ELF-1 (cell line): ENCODE measurements at regions not wholly inside any gene's neighbourhood (a gene's known extent, or its start where the extent isn't known, plus 50 kb on each side); places are given as distances from the start of the nearest gene placed in this dataset.
"Not testable (repeated sequence)": the region's sequence is repeated elsewhere in the genome, so short reads cannot be mapped to it uniquely, and the experiment has no call there.

ENCODE experiments used
- DNase-seq: peaks from one replicate; pipeline ENCODE4 v3.0.0-alpha.2; 2016; ENCODE audit warnings: low read depth, low spot score

GRCh38 chr1:173257805-173258204 lies 50.7 kb upstream of the TNFSF4 start:
- DNase-seq, result no peak

GRCh38 chr1:173258479-173259264 lies 51.5 kb upstream of the TNFSF4 start:
- DNase-seq, result peak; percentile 74

- DNase-seq, result not testable (repeated sequence)
Observed at GRCh38 chr1:173260329-173260728, 53.2 kb upstream of the TNFSF4 start.

DNA sequence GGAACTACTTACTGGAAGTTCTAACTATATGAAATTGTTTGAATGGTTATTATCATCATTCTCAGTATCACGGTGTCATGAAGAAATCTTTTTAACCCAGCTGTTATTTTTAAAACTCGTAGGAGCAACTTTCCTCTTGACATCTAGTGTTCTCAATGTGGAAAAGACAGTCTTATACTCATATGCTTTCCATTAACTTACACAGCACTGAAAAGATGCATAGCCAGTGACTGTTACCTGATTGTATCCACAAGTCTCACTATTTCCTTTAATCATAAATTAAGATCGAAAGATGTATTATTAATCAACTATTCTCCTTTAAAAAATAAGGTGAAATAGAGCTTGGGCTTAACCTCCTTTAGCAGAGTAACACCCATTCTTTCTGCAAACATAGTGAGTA lies 59.7 kb upstream of the TNFSF4 start:
- DNase-seq, result no peak

- no peak for DNase-seq
Observed at GRCh38 chr1:173267453-173267945, 60.4 kb upstream of the TNFSF4 start.

- DNase-seq, result no peak
Observed at GRCh38 chr1:173268261-173268660, 61.1 kb upstream of the TNFSF4 start.

- no peak for DNase-seq
Observed at GRCh38 chr1:173268786-173269277, 61.7 kb upstream of the TNFSF4 start.

GRCh38 chr1:173269490-173270230 lies 62.5 kb upstream of the TNFSF4 start:
- no peak for DNase-seq

DNA sequence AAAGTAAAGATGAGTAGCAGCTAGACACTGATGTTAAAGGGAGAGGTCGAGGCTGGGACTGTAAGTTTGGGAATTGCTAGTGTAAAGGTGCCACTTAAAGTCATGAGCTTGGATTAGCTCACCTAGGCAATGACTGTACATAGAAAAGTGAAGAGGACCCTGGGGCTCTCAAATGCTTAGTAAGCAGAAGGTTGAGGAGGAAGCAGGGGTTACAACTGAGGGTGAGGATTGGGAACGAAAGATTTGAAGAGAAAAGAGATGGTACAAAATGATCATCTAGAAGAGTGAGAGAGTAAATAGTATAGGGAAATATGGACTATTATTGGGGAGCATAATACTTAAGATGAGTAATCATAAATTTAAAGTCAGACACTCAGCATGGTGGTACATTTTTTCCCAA lies 63.1 kb upstream of the TNFSF4 start:
- no peak for DNase-seq

DNA sequence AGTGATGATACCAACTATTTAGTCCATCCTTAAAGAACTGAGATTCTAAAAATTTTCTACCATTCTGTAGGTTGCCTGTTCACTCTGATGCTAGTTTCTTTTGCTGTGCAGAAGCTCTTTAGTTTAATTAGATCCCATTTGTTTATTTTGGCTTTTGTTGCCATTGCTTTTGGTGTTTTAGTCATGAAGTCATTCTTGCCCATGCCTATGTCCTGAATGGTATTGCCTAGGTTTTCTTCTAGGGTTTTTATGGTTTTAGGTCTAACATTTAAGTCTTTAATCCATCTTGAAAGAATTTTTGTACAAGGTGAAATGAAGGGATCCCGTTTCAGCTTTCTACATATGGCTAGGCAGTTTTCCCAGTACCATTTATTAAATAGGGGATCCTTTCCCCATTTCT lies 63.9 kb upstream of the TNFSF4 start:
- not testable (repeated sequence) for DNase-seq

DNA sequence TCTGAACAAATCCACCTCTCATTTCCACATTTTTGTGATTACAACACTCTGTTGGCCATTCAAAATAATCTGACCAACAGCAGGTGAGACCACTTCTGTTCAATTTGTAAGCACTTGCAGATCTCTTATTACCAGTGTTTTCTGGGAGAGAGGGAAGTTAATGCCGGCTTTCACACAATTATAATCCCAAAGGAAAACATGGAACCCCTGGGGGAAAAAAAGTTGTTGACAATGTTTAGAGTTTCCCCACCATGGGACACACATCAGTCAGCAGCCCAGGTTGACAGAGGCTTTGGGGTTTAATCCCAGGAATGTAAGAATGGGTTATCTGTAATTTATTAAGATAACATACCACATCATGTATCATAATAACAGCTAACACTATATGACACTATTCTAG lies 68.4 kb upstream of the TNFSF4 start:
- no peak for DNase-seq

DNA sequence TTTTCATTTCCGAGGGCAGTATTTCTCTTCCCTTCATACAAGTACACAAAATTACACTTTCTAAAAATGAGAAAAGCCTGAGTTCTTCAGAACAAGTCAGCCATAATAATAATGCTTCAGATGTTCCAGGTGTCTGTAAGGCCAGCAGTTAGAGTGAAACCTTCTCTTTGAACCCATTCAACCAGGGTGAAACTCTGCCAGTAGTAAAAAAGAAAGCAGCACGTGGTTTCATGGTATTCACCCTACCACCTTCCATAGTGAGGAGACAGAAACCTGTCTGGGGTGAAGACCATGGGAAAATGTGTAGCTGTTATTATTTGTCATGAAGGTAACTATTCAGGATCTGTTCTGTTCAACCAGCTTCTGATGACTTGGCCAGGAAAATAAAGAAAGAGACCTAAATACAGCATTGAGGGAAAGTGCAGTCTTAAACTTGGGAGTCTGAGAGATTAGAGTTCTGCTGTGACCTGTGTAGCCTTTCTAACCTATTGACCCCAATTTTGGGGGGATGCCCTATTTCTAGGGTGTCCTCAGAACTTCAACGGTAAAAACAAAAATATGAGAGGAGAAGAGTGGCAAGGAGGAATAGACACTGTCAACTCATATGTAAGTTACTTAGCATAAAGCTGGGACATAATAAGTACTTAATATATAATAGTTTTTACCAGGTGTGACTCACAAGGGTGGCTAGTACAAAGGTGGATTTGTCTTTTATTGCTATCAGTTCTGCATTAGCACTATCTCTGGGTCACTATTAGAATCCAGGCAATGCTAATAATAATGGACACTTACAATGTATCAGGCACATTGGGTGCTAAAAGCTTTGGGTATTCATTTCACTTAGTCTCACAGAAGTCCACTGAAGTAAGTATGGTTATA lies 70.0 kb upstream of the TNFSF4 start:
- no peak for DNase-seq

- DNase-seq, result no peak
Observed at GRCh38 chr1:173280899-173281660, 73.9 kb upstream of the TNFSF4 start.

- no peak for DNase-seq
Observed at GRCh38 chr1:173285048-173285447, 77.9 kb upstream of the TNFSF4 start.

DNA sequence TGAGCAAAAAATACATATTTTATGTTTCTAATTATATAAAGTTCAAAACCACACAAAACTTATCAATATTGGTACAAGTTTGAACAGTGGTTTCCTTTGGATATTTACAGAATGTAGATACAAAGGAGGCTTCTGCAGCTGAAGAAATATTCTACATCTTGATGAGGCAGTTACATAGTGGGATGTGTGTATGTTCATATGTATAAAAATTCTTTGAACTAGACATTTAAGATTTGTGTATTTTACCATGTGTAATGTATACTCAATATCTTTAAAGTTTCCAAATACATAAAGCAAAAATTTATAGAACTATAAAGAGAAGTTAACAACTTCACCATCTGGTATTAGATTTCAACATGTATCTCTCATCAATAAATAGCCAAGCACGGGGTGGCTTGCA lies 80.7 kb upstream of the TNFSF4 start:
- DNase-seq, result no peak

DNA sequence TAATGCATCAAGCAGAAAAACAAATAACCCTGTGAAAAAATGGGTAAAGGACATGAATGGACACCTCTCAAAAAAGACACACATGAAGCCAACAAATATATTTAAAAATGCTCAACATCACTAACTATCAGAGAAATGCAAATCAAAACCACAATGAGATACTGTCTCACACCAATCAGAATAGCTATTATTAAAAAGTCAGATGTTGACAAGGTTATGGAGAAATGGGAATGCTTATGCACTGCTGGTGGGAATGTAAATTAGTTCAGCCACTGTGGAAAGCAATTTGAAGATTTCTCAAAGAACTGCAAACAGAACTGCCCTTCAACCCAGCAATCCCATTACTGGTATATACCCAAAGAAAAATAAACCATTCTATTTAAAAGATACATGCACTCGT lies 86.6 kb upstream of the TNFSF4 start:
- no peak for DNase-seq

DNA sequence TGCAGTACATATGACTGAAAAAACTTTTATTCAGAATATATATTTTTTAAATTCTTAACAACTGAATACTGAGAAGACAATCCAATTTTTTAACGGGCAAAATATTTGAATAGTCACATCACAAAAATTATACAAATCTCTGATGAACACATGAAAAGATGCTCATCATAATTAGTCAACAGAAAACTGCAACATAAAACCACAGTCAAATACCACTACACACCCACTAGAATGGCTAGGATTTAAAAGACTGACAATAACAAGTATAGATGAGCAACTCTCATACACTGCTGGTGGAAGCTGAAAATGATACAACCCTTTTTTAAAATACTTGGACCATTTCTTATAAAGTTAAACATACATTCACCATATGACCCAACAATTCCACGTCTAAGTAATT lies 87.7 kb upstream of the TNFSF4 start:
- DNase-seq, result no peak

DNA sequence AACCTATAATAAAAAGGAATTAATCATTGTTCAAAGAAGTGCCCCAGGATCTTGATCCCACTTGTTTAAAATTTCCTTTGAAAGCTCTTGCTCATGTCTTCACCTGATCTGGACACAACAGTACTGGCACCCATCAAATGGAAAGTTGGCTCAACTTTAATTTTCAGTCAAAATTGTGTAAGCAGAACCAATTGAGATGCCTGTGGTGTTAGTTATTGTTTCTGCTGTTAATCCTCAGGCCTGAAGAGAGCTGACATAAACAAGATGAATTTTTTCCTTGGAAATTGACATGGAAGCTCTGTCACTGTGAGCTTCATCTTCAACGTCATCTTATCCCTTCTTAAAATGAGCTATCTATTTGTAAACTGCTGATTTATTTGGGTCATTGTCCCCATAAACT lies 88.3 kb upstream of the TNFSF4 start:
- no peak for DNase-seq

- DNase-seq, result no peak
Observed at GRCh38 chr1:173295995-173296394, 88.9 kb upstream of the TNFSF4 start.

DNA sequence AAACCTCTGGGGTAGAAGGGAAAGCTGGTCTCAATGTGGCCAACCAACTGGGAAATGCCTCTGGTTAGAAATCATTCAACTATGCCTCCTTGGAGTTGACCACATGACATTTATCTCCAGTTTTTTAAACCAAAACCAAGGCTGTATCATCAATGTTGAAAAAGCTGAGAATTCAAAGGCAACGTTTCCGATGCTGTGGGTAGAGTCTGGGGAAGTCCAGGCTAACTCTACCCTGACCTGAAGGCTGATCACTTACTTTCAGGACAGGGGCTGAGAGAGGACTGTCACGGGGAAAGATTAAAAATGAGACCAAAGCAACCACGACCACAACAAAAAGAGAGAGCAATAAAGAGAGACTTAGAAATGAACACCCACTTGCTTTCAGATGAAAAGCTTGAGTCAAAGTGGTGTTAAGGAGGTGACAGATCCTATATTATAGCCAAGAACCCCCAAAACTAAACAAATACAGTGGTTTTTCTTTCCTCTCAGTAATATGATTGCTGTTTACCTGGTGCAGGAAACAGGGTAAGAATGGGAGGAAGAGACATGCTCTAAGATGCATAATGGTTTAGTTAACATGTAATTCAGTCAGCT lies 90.8 kb upstream of the TNFSF4 start:
- no peak for DNase-seq
